Fibroblast of the aortic adventitia (primary cell): ENCODE measurements at regions not wholly inside any gene's neighbourhood (a gene's known extent, or its start where the extent isn't known, plus 50 kb on each side); places are given as distances from the start of the nearest gene placed in this dataset.

ENCODE experiments used
- DNase-seq: peaks from one replicate; pipeline ENCODE4 v3.0.0-alpha.2; 2010; ENCODE audit warnings: low read depth
- H3K4me3 ChIP-seq: 2 replicates; pipeline ENCODE4 v1.5.1; 2011; ENCODE audit warnings: low read depth, mild to moderate bottlenecking, control low read depth, low read length, moderate library complexity
- CTCF ChIP-seq: IDR thresholded peaks from 2 replicates; pipeline ENCODE4 v1.5.1; 2011; ENCODE audit warnings: mild to moderate bottlenecking, low read length, control low read depth, inconsistent platforms; ENCODE audit not compliant: insufficient read depth

DNA sequence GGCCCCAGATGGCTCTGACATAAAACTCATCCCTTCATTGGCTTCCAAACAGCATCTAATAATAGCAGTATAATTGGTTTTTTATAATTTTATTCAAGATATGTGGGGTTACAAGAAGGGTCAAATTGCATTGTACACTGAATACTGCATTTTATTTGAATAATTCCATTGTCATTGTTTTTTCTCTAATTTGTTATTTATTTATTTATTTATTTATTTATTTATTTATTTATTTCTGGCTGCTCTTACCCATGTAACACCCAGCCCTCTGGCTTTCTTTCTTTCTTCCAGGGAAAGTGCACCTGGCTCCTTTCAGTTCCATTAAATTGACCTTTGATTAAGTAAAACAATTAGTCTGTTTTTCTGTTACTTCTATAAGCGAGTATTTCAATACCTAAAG lies 210.1 kb downstream of the CDH9 start:
- TF ChIP-seq CTCF: no peak
- H3K4me3 ChIP-seq: no peak overlapping the region
- no peak for DNase-seq

DNA sequence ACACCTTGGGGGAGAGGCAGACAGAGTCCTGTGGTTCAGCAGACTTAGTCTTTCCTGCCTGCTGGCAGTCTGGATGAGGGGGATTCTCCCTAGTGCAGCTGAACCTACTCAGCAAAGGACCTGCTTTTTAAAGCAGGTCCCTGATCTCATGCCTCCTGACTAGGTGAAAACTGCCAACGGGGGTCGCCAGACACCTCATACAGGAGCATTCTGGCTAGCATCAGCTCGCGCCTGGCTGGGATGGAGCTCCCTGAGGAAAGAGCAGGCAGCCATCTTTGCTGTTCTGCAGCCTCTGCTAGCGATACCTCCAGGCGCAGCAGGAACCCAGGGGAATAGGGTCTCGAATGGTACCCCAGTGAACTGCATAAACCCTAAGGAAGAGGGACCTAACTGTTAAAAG lies 225.2 kb downstream of the CDH9 start:
- no peak for DNase-seq
- no peak overlapping the region for H3K4me3 ChIP-seq
- no peak for TF ChIP-seq CTCF

GRCh38 chr5:26812714-26813113 lies 225.7 kb downstream of the CDH9 start:
- H3K4me3 ChIP-seq: no peak overlapping the region
- DNase-seq: no peak
- no peak for TF ChIP-seq CTCF

DNA sequence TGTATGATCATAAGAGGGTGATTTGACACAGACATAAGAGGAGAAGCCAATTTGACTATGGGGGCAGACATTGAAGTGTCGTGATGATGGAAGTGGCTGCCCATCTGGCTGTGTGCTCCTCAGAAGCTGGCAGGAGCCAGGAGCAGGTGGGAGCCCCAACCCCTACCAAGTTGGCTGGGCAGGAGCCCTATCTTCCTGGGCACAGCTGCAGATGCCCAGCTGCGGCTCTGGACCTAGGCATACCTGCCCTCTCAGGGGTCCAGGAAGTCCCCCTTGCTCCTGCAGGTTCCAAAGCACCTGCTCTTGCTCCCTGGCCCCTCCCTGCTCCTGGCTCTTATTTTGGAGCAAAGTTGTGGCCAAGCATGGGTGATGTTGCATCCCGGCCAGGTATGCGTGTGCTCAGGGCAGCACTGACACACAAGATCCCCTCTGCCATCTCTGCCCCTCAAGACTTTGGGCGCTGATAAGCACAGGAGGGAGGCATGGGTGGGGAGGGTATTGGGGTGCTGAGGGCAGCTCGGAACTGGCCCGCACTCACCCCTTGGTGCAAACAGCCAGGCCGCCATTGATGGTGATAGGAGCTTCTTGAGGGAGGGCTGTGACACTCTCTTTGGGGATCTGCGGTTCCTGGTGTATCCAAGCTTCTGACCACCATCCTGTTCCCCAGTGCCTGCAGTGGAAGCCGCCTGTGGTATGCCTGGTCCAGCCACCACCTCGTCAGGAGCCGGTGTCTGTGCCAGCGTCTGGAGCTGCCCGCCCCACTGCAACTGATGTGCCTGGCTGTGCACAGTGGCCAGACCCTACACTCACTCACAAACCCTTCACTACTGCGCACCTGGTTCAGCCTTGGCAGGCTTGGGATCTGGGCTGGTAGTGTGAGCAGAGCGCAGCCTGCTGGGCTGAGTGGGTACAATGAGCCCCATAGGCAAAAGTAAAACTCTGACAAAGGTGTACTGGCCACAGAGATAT lies 230.9 kb downstream of the CDH9 start:
- no peak overlapping the region for H3K4me3 ChIP-seq
- no peak for TF ChIP-seq CTCF
- DNase-seq: no peak

GRCh38 chr5:26805076-26805475 lies 233.3 kb downstream of the CDH9 start:
- no peak for DNase-seq
- no peak for TF ChIP-seq CTCF
- H3K4me3 ChIP-seq: no peak overlapping the region

DNA sequence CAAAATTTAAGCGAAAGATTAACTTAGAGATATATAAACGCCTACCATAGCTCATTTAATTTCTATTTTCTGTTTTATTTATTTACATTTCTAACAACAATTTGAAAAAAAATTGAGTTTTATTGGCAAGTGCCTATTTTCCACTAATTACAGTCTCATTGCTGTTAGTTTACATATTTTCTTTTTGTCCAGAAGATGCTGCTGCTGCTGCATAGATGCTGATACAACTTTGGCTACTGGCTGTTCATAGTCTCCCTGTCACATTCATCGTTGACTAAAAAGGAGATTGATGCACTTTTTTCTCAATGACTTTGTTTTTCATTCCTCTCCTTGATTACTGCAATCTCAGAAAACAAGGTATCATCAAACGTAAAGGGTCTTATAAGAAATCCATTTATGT lies 235.4 kb downstream of the CDH9 start:
- TF ChIP-seq CTCF: no peak
- H3K4me3 ChIP-seq: no peak overlapping the region
- no peak for DNase-seq
